Neuronal stem cell (in vitro differentiated cells): ENCODE measurements at regions not wholly inside any gene's neighbourhood (a gene's known extent, or its start where the extent isn't known, plus 50 kb on each side); places are given as distances from the start of the nearest gene placed in this dataset.
"Not testable (repeated sequence)": the region's sequence is repeated elsewhere in the genome, so short reads cannot be mapped to it uniquely, and the experiment has no call there.

Experiments used
- DNase-seq: peaks from one replicate; pipeline ENCODE4 v3.0.0-alpha.2; 2013; ENCODE audit warnings: low spot score
- H2AFZ ChIP-seq: one replicate; pipeline ENCODE4 v1.6.1; 2013; ENCODE audit warnings: mild to moderate bottlenecking, low read length, inconsistent platforms
- H2AK5ac ChIP-seq: 2 replicates; pipeline ENCODE4 v1.6.1; 2013; ENCODE audit warnings: low read depth, mild to moderate bottlenecking, inconsistent platforms, low read length, moderate library complexity, mixed read lengths
- H2BK120ac ChIP-seq: 2 replicates; pipeline ENCODE4 v1.6.1; 2013; ENCODE audit warnings: low read depth, mild to moderate bottlenecking, inconsistent platforms, low read length, moderate library complexity, mixed read lengths
- H2BK12ac ChIP-seq: one replicate; pipeline ENCODE4 v1.6.1; 2013; ENCODE audit warnings: low read length, inconsistent platforms
- H2BK15ac ChIP-seq: 2 replicates; pipeline ENCODE4 v1.6.1; 2013; ENCODE audit warnings: mild to moderate bottlenecking, low read length, inconsistent platforms, mixed read lengths
- H2BK5ac ChIP-seq: one replicate; pipeline ENCODE4 v1.6.1; 2013; ENCODE audit warnings: inconsistent platforms, mild to moderate bottlenecking, low read length, moderate library complexity
- H3K14ac ChIP-seq: one replicate; pipeline ENCODE4 v1.6.1; 2013; ENCODE audit warnings: low read length, inconsistent platforms
- H3K18ac ChIP-seq: 2 replicates; pipeline ENCODE4 v1.6.1; 2013; ENCODE audit warnings: low read length, inconsistent platforms
- H3K23ac ChIP-seq: 2 replicates; pipeline ENCODE4 v1.6.1; 2013; ENCODE audit warnings: low read depth, mild to moderate bottlenecking, mixed read lengths, low read length, inconsistent platforms; ENCODE audit not compliant: poor library complexity
- H3K27ac ChIP-seq: replicated peaks from 3 replicates; pipeline ENCODE4 v1.5.1; 2013; ENCODE audit warnings: low read length, inconsistent platforms
- H3K27me3 ChIP-seq, 3 experiments: 2 replicates each; pipeline ENCODE4 v1.6.1; 2013; ENCODE audit warnings: low read length in 3 of 3, mild to moderate bottlenecking in 2 of 3, inconsistent platforms in 1 of 3, low read depth in 1 of 3, mixed read lengths in 1 of 3, moderate library complexity in 1 of 3; ENCODE audit not compliant: control insufficient read depth in 3 of 3, insufficient read depth in 3 of 3
- H3K36me3 ChIP-seq, 2 donors: replicated peaks in 1 of 2; 2 replicates each; pipeline ENCODE4 v1.6.1; 2013; ENCODE audit warnings: low read length in 2 of 2; ENCODE audit not compliant: control insufficient read depth in 2 of 2, insufficient read depth in 2 of 2
- H3K4ac ChIP-seq: 2 replicates; pipeline ENCODE4 v1.6.1; 2013; ENCODE audit warnings: inconsistent platforms, mild to moderate bottlenecking, low read length, moderate library complexity
- H3K4me1 ChIP-seq, 2 donors: 1 replicate in 1 of 2; 2 replicates in 1 of 2; pipeline ENCODE4 v1.6.1; 2013; ENCODE audit warnings: low read length in 2 of 2, low read depth in 1 of 2; ENCODE audit not compliant: control insufficient read depth in 2 of 2, insufficient read depth in 1 of 2
- H3K4me2 ChIP-seq: one replicate; pipeline ENCODE4 v1.6.1; 2013; ENCODE audit warnings: mild to moderate bottlenecking, low read length, inconsistent platforms; ENCODE audit not compliant: insufficient read depth, poor library complexity, severe bottlenecking
- H3K4me3 ChIP-seq, 2 donors: 2 replicates each; pipeline ENCODE4 v1.5.1; 2013; ENCODE audit warnings: low read length in 2 of 2, mild to moderate bottlenecking in 2 of 2, inconsistent platforms in 1 of 2, moderate library complexity in 1 of 2
- H3K79me1 ChIP-seq: one replicate; pipeline ENCODE4 v1.6.1; 2013; ENCODE audit warnings: low read depth, mild to moderate bottlenecking, inconsistent platforms, low read length, moderate library complexity
- H3K9ac ChIP-seq: one replicate; pipeline ENCODE4 v1.6.1; 2013; ENCODE audit warnings: mild to moderate bottlenecking, low read depth, low read length, inconsistent platforms; ENCODE audit not compliant: poor library complexity
- H3K9me3 ChIP-seq, 2 donors: replicated peaks in 1 of 2; 2 replicates each; pipeline versions ENCODE3 to v1.6.1; 2013; ENCODE audit warnings: low read length in 2 of 2, mild to moderate bottlenecking in 2 of 2, inconsistent platforms in 1 of 2, low read depth in 1 of 2, mixed read lengths in 1 of 2, moderate library complexity in 1 of 2; ENCODE audit not compliant: control insufficient read depth in 2 of 2, insufficient read depth in 1 of 2
- H4K8ac ChIP-seq: one replicate; pipeline ENCODE4 v1.6.1; 2013; ENCODE audit warnings: low read depth, mild to moderate bottlenecking, inconsistent platforms, low read length, moderate library complexity
- H4K91ac ChIP-seq: one replicate; pipeline ENCODE4 v1.6.1; 2013; ENCODE audit warnings: low read length, low read depth, mild to moderate bottlenecking, inconsistent platforms; ENCODE audit not compliant: poor library complexity
- WGBS, 2 donors: extraction: QIAGEN DNeasy Blood & Tissue Kit; methylation state at CpG; one replicate each; pipeline ENCODE4 v1.1.7; 2013; ENCODE audit warnings: missing lambda C conversion rate in 2 of 2, mixed read lengths in 1 of 2; ENCODE audit not compliant: insufficient read length in 2 of 2, insufficient replicate concordance in 1 of 2; ENCODE audit errors: extremely low coverage in 2 of 2; 5-methylcytosine and 5-hydroxymethylcytosine counted together

GRCh38 chr12:10453-10852 is 56.1 kb upstream of the IQSEC3 start:
- not testable (repeated sequence) for H4K8ac ChIP-seq, H2BK15ac ChIP-seq, DNase-seq, H4K91ac ChIP-seq, H3K4me2 ChIP-seq, H2BK12ac ChIP-seq, H2AK5ac ChIP-seq, H3K9me3 ChIP-seq, H3K27me3 ChIP-seq, H3K27ac ChIP-seq, H2BK5ac ChIP-seq, H3K36me3 ChIP-seq, H3K23ac ChIP-seq, H2AFZ ChIP-seq, H3K18ac ChIP-seq, H3K79me1 ChIP-seq, H3K4me1 ChIP-seq, H3K9ac ChIP-seq, H3K14ac ChIP-seq, H3K4me3 ChIP-seq, H2BK120ac ChIP-seq, H3K4ac ChIP-seq
- WGBS, 2 donors = no CpG with 5 or more reads among the region's 43 CpGs

GRCh38 chr12:10879-11812 is 55.4 kb upstream of the IQSEC3 start:
- not testable (repeated sequence) for H2BK5ac ChIP-seq, H3K27me3 ChIP-seq, DNase-seq, H3K27ac ChIP-seq, H3K9ac ChIP-seq, H3K14ac ChIP-seq, H3K4me2 ChIP-seq, H3K79me1 ChIP-seq, H3K36me3 ChIP-seq, H2AFZ ChIP-seq, H4K91ac ChIP-seq, H3K9me3 ChIP-seq, H2BK15ac ChIP-seq, H2BK120ac ChIP-seq, H2BK12ac ChIP-seq, H3K4me1 ChIP-seq, H3K4me3 ChIP-seq, H3K18ac ChIP-seq, H2AK5ac ChIP-seq, H3K4ac ChIP-seq, H3K23ac ChIP-seq, H4K8ac ChIP-seq
- WGBS, 2 donors = no CpG with 5 or more reads among the region's 81 CpGs

- H3K14ac ChIP-seq, H3K79me1 ChIP-seq, H3K4me1 ChIP-seq, H2AK5ac ChIP-seq, DNase-seq, H3K27me3 ChIP-seq, H3K27ac ChIP-seq, H4K91ac ChIP-seq, H3K36me3 ChIP-seq, H3K9me3 ChIP-seq, H3K4me2 ChIP-seq, H3K4ac ChIP-seq, H2BK12ac ChIP-seq, H2AFZ ChIP-seq, H4K8ac ChIP-seq: not testable (repeated sequence)
- Histone ChIP-seq H2BK15ac (peak overlapping the region; percentile 80), H3K23ac (peak overlapping the region; percentile 75), H2BK120ac (peak overlapping the region; percentile 64), H3K9ac (peak overlapping the region; percentile 60), H2BK5ac (peak overlapping the region; percentile 29), H3K18ac (peak overlapping the region; percentile 89), H3K4me3 (peak overlapping the region in 1 of 2 donors; percentile 1)
- no CpG with 5 or more reads among the region's 11 CpGs for WGBS, 2 donors
Measured at GRCh38 chr12:12306-12705, 54.3 kb upstream of the IQSEC3 start.

GRCh38 chr12:12725-13640 is 53.6 kb upstream of the IQSEC3 start:
- H3K4ac ChIP-seq, H3K9ac ChIP-seq, H3K4me2 ChIP-seq, H2AFZ ChIP-seq, H4K91ac ChIP-seq, DNase-seq, H2AK5ac ChIP-seq, H3K27me3 ChIP-seq, H3K36me3 ChIP-seq, H3K27ac ChIP-seq, H3K4me3 ChIP-seq, H3K14ac ChIP-seq, H4K8ac ChIP-seq, H2BK12ac ChIP-seq, H3K4me1 ChIP-seq, H3K9me3 ChIP-seq, H3K79me1 ChIP-seq, H2BK5ac ChIP-seq: not testable (repeated sequence)
- Histone ChIP-seq H2BK15ac (peak overlapping the region; percentile 80), H3K18ac (peak overlapping the region; percentile 73), H3K23ac (peak overlapping the region; percentile 82), H2BK120ac (peak overlapping the region; percentile 64)
- WGBS, 2 donors = no CpG with 5 or more reads among the region's 16 CpGs
